ENCODE measurements at regions not wholly inside any gene's neighbourhood (a gene's known extent, or its start where the extent isn't known, plus 50 kb on each side); places are given as distances from the start of the nearest gene placed in this dataset.

DNA sequence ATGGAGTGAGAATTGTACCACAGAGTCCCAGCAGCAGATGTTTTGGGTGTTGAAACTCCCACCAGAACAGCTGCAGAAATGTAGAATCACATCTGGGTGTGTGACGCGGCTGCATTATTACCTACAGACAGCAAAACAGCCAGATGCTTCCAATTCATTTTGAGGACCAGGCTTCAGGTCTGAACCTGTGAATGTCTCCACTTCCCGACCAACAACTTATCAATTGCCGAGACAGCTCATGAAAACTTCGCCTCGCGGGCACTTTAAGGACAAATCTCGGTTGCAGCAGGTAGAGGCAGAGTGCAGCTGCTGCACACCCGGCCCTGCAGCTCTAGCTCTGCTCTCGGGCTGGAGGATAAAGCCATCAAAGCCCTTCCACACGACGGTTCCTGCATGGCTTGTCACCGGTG lies 202.0 kb downstream of the HRH4 start:
- TF ChIP-seq CTCF (IDR thresholded peaks at IDR 0.05) (no peak), POLR2A (IDR thresholded peaks at IDR 0.05) (no peak)

All from testis (tissue), 2 donors.